ENCODE measurements at regions not wholly inside any gene's neighbourhood (a gene's known extent, or its start where the extent isn't known, plus 50 kb on each side); places are given as distances from the start of the nearest gene placed in this dataset.

DNA sequence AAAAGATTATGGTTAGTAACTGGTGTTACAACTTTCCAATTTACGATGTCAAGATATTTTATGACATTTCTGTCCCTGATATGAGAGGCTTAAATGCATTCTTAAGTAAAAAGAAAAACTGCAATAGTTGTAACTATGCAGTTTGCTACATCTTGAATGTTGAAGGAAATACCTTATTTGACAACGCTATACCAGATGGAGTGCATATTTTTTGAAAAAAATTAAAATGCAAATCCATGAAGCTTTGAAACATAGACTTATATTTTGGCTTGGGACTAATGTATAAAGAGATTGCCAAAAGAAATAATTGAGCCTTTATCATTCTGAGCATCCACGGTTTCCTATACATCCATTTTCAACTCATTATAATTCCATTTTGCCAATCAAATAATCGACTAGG, 579.4 kb downstream of the TAF11L14 start:
- TF ChIP-seq, protein P1, sequence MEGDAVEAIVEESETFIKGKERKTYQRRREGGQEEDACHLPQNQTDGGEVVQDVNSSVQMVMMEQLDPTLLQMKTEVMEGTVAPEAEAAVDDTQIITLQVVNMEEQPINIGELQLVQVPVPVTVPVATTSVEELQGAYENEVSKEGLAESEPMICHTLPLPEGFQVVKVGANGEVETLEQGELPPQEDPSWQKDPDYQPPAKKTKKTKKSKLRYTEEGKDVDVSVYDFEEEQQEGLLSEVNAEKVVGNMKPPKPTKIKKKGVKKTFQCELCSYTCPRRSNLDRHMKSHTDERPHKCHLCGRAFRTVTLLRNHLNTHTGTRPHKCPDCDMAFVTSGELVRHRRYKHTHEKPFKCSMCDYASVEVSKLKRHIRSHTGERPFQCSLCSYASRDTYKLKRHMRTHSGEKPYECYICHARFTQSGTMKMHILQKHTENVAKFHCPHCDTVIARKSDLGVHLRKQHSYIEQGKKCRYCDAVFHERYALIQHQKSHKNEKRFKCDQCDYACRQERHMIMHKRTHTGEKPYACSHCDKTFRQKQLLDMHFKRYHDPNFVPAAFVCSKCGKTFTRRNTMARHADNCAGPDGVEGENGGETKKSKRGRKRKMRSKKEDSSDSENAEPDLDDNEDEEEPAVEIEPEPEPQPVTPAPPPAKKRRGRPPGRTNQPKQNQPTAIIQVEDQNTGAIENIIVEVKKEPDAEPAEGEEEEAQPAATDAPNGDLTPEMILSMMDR (IDR thresholded peaks at IDR 0.05; ENCODE audit: borderline replicate concordance, extremely low read depth, low read length, poor library complexity, severe bottlenecking) = no peak
- no peak for TF ChIP-seq EZH2 (IDR thresholded peaks at IDR 0.05; ENCODE audit: borderline replicate concordance, low read depth, low read length, severe bottlenecking)

Data from DND-41 (cell line).